ENCODE measurements at regions not wholly inside any gene's neighbourhood (a gene's known extent, or its start where the extent isn't known, plus 50 kb on each side); places are given as distances from the start of the nearest gene placed in this dataset.
"Not testable (repeated sequence)": the region's sequence is repeated elsewhere in the genome, so short reads cannot be mapped to it uniquely, and the experiment has no call there.

GRCh38 chr22:48940266-48941032 is 887.2 kb downstream of the BRD1 start:
- DNase-seq (ENCODE audit: low spot score), result no peak

- DNase-seq (ENCODE audit: low spot score), result no peak
Observed at GRCh38 chr22:48939441-48940265, 888.0 kb downstream of the BRD1 start.

DNA sequence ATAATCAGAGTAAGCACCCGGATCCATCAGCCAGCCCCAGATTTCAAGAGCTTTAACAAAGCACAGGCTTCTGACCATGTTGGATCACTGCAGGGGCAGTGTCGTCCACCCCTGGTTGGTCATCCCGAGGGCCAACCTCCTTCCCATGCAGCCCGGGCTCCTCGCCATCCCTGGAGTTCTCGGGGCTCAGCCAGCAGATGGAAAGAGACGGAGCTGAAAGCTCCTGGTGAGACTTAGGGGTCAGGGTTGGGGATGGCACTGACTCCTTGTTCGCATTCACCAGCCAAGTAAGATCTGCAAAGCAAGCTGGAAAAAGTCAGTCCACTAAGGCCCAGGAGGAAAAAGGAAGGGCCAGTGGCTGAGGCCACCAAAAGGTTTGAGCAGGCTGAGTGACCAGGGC is 888.9 kb downstream of the BRD1 start:
- no peak for DNase-seq (ENCODE audit: low spot score)

GRCh38 chr22:48937032-48937639 is 890.5 kb downstream of the BRD1 start:
- DNase-seq (ENCODE audit: low spot score), result no peak

DNA sequence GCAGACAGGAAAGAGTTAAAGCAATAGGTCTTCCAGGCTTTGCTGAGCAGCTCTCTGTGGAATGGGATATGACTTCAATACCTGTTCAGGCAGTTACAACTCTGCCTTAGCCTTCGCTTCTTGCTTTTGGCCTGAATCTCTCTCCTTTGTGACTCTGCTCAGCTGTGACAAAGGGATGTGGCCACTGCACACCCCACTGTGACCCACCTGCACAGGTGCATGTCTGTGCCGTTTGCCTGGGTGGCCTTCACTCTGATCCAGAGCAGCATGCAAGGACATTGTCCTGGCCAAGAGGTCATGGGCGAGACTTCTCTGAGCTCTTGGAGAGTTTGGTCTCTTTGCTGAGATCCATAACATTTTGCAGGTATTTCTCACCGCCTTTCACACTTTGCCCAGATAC is 891.3 kb downstream of the BRD1 start:
- DNase-seq (ENCODE audit: low spot score), result no peak

- no peak for DNase-seq (ENCODE audit: low spot score)
Observed at GRCh38 chr22:48934446-48934845, 893.2 kb downstream of the BRD1 start.

DNA sequence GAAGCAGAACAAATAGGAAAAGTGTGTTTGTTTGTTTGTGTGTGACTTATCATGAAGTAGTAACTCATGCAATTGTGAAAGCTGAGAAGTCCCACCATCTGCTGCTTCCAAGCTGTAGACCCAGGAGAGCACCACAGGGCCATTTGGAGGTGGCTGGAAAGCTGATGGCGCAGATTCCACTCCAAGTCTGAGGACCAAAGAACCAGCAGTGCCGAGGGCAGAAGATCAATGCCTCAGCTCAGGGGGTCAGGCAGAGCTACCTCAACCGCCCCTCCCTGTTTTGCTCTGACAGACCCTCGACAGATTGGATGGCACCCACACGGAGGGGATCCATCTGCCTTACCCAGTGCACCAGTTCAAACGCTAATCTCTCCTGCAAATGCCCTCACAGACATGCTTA is 896.2 kb downstream of the BRD1 start:
- DNase-seq (ENCODE audit: low spot score), result no peak

- DNase-seq (ENCODE audit: low spot score), result no peak
Observed at GRCh38 chr22:48929276-48929790, 898.3 kb downstream of the BRD1 start.

DNA sequence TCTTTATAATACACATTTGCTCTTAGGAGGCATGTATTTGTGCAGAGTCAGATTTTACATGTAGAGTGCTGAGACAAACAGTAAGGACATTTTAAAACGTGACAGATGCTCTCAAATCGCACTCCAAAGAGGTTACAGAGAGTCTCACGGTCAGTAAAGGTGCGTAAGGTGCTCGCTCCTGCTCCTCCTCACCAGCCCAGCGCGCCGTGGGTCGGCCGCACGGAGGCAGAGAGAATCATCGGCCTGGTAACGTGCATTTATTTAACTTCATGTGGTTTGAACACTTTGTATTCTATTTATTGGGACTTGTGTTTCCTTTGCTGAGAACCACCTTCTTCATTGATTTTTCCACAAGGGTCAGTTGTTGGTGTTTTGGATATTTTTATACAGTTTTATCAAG is 900.1 kb downstream of the BRD1 start:
- DNase-seq (ENCODE audit: low spot score), result no peak

GRCh38 chr22:48926643-48927042 is 901.0 kb downstream of the BRD1 start:
- DNase-seq (ENCODE audit: low spot score), result no peak

DNA sequence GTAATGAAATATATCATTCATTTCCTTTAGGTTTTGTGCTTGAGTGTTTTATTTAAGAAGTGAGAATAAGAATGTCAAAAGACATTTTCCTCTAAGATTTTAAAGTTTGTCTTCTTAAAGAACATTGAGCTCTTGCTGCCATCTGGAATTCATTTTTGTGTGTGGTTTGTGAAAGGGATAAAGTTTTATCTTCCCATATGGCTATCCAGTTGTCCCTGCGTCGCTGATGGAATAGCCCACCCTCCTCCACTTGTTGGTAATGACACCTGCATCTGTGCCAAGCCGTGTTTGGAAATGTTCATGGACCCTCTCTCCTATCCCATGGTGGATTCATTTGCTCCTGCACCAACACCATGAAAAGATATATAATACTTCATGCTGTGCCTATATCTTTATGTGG is 901.5 kb downstream of the BRD1 start:
- DNase-seq (ENCODE audit: low spot score), result no peak

DNA sequence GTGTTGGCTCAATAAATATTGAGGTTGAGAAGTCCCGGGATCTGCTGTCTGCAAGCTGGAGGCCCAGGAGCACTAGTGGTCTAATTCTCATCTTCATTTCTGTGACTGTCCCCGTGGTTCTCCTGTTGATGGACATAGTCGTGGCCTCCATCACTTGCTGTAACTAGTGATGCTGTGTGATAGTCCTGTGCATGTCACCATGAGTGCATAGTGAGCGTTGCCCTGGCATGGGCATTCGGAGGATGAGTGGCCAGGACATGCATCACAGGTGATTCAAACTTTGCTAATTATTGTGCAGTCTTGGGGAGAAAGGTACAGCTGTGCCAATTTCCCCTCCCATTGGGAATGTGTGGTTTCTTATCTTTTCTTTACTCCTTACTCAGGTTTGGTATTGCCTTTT is 902.2 kb downstream of the BRD1 start:
- no peak for DNase-seq (ENCODE audit: low spot score)

- no peak for DNase-seq (ENCODE audit: low spot score)
Observed at GRCh38 chr22:48923996-48924395, 903.7 kb downstream of the BRD1 start.

DNA sequence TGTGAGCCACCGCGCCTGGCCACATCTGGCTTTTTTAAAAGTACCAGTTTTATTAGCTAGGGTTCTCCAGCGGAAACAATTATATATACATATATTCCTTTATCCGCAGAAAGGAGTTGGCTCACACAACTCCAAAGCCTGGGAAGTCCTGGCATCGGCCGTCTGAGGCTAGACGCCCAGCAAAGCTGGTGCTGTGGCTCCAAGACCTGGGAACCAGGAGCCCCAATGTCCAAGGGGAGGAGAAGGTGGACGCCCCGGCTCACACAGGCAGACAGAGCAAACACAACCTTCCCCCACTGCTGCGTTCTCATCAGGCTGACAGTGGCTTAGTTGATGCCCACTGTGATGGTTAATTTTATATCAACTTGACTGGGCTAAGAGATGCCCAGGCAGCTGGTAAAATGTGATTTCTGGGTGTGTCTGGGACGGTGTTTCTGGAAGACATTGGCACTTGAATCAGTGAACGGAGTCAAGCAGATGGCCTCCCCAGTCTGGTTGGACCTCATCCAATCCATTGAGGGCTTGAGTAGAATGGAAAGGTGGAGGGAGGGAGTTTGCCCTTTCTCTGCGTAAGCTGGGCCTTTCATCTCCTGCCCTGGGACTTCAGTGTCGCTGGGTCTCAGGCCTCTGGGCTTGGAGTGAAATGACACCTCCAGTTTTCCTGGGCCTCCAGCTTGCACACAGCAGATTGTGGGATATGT is 904.4 kb downstream of the BRD1 start:
- DNase-seq (ENCODE audit: low spot score), result no peak

GRCh38 chr22:48921411-48921903 is 906.2 kb downstream of the BRD1 start:
- DNase-seq (ENCODE audit: low spot score), result no peak

DNA sequence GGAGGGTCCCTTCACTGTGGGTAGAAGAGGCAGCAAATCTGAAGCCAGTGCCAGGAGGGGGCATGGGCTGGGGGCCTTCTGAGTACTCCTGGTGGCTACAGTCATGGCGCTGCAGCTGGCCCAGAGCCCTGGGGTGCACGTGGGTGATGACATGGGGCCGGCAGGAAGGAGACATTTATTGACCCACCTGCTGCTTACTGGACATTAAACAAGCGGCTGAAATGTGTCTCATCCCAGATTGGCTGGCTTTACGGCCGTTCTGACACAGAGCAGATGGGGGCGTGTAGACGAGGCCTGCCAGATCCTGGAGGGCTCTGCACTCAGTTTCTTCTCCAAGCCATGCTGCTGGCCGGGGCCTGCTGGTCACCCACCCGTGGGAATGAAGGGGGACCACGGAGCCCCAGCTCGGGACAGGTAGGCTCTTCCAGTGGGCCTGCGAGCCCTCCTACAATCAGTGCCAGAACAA is 906.9 kb downstream of the BRD1 start:
- DNase-seq (ENCODE audit: low spot score), result no peak

DNA sequence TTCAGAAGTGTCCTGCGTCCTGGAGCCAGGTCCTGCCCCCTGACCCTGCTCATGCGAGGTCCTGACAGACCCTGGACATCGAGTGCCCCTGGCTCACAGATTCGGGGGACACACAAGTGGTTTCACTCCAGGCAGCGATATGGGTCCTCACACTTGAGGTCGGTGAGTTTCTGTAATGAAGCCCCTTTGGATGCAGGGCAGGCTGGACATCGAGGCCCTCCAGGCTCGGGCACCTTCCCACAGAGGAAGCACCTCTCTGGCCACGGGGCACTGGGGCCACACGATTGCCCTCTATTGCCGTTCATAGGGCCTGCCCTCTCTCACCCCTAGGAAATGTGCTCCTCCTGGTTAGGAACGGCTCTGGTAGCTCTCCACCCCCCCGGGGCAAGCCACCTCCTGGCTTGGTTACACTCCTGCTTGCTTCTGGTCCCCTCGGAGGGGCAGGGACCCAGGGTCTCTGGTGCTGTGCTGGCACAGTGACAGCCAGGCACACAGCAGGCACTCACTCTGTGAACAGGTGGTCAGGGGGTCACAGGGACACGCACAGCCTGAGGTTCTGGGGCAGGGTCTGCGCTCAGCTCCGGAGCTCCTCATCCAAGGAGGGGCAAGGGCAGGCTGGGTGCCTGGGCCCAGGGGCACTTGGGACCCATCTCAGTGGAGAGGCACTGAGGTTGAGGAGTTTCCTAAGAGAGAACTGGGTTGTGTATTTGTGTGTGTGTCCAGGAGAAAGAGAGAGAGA is 907.7 kb downstream of the BRD1 start:
- no peak for DNase-seq (ENCODE audit: low spot score)

DNA sequence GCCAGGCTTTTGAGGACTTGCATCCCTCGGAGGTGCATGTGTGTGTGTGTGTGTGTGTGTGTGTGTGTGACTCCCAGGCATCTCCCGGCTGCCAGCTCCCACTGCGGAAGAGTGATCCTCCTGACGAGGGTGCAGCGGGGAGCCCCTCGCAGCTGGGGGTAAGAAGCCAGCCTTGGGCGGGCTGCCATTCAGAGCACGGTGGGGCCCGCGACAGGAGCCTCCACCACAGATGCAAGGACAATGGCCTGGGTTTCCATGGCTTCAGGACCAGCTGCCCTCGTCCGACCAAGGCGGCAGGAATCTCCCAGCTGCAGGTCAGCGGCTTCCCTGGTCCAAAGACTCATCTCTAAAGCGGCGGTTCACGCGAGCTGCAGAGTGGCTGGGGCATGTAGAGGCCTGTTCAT is 908.5 kb downstream of the BRD1 start:
- no peak for DNase-seq (ENCODE audit: low spot score)

DNA sequence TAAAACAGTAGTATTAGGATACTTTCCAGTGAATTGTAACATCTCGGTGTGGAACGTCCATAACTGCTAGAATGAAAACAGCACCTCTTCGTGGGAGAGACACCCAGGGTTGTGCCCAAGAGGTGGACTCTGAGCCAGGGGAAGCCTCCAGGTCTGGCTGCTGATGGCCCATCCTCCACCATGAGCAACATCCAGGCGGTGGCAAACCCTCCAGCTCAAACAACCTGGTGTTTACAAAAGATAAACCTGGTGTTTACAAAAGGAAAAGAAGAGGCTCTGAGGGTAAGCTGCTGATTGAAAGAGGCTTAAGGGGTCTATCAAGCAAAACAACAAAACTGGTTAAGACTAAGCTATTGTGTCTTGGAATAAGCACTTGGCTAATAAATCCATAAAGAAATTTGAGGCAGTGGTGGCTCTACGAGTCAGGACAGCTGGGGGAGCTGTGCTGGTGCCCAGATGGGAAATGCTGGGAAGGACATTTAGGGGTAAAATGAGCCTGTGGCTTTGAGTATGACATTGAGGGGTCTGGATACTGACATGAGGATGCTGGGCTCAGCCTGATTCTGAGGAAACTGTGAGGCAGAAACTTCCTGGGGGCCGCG is 909.0 kb downstream of the BRD1 start:
- DNase-seq (ENCODE audit: low spot score), result no peak

DNA sequence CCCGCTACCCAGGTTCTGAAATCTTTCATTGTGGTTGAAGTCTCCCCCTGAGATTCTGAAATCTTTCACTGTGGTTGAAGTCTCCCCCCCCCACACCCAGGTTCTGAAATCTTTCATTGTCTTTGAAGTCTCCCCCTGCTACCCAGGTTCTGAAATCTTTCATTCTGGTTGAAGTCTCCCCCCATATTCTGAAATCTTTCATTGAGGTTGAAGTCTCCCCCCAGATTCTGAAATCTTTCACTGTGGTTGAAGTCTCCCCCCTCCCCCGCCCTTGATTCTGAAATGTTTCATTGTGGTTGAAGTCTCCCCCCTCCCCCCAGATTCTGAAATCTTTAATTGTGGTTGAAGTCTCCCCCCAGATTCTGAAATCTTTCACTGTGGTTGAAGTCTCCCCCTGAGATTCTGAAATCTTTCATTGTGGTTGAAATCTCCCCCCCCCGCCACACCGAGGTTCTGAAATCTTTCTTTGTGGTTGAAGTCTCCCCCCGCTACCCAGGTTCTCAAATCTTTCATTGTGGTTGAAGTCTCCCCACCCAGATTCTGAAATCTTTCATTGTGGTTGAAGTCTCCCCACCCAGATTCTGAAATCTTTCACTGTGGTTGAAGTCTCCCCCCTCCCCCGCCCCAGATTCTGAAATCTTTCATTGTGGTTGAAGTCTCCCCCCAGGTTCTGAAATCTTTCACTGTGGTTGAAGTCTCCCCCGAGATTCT is 915.2 kb downstream of the BRD1 start:
- DNase-seq (ENCODE audit: low spot score), result not testable (repeated sequence)

All from AG08396 (cell line).